MM.1S (cell line): ENCODE measurements at regions not wholly inside any gene's neighbourhood (a gene's known extent, or its start where the extent isn't known, plus 50 kb on each side); places are given as distances from the start of the nearest gene placed in this dataset.

Experiments used
- DNase-seq: peaks from one replicate; pipeline ENCODE4 v3.0.0-alpha.2; 2015
- H2AFZ ChIP-seq: fragments of 300-600 bp; sonication (generic); 2 replicates; pipeline ENCODE4 v1.6.0; 2016; ENCODE audit warnings: antibody characterized with exemption, low read length
- H3F3A ChIP-seq: fragments of 300-600 bp; sonication (generic); 2 replicates; pipeline ENCODE4 v1.6.1; 2016; ENCODE audit warnings: mild to moderate bottlenecking, antibody characterized with exemption, low read length, moderate library complexity, mixed read lengths; ENCODE audit not compliant: insufficient read depth
- H3K27ac ChIP-seq: fragments of 300-600 bp; sonication (generic); 2 replicates; pipeline ENCODE4 v1.5.1; 2016; ENCODE audit warnings: mild to moderate bottlenecking, low read length
- H3K27me3 ChIP-seq: fragments of 300-600 bp; sonication (generic); replicated peaks from 2 replicates; pipeline ENCODE4 v1.6.0; 2016; ENCODE audit warnings: low read length; ENCODE audit not compliant: insufficient read depth
- H3K36me3 ChIP-seq: fragments of 300-600 bp; sonication (generic); replicated peaks from 2 replicates; pipeline ENCODE4 v1.6.1; 2016; ENCODE audit warnings: mild to moderate bottlenecking, low read length, mixed read lengths; ENCODE audit not compliant: insufficient read depth
- H3K4me1 ChIP-seq: fragments of 300-600 bp; sonication (generic); 2 replicates; pipeline ENCODE4 v1.6.1; 2016; ENCODE audit warnings: low read length, mixed read lengths
- H3K4me2 ChIP-seq: fragments of 300-600 bp; sonication (generic); 2 replicates; pipeline ENCODE4 v1.6.0; 2016; ENCODE audit warnings: low read depth, low read length
- H3K4me3 ChIP-seq: fragments of 300-600 bp; sonication (generic); 2 replicates; pipeline ENCODE4 v1.5.1; 2016; ENCODE audit warnings: low read length, mixed read lengths
- H3K79me2 ChIP-seq: fragments of 300-600 bp; sonication (generic); 2 replicates; pipeline ENCODE4 v1.6.1; 2016; ENCODE audit warnings: mixed run types, low read length, mixed read lengths
- H3K9ac ChIP-seq: fragments of 300-600 bp; sonication (generic); 2 replicates; pipeline ENCODE4 v1.6.1; 2016; ENCODE audit warnings: low read length, mixed read lengths
- H3K9me2 ChIP-seq: fragments of 300-600 bp; sonication (generic); replicated peaks from 2 replicates; pipeline ENCODE4 v1.6.1; 2016; ENCODE audit warnings: mild to moderate bottlenecking, low read length, mixed read lengths; ENCODE audit not compliant: insufficient read depth
- H3K9me3 ChIP-seq: fragments of 300-600 bp; sonication (generic); replicated peaks from 2 replicates; pipeline ENCODE4 v1.6.1; 2016; ENCODE audit warnings: mild to moderate bottlenecking, low read length, mixed read lengths; ENCODE audit not compliant: insufficient read depth
- H4K20me1 ChIP-seq: fragments of 300-600 bp; sonication (generic); 2 replicates; pipeline ENCODE4 v1.6.1; 2016; ENCODE audit warnings: mild to moderate bottlenecking, low read length, moderate library complexity, mixed read lengths; ENCODE audit not compliant: insufficient read depth
- CTCF ChIP-seq: fragments of 300-600 bp; sonication (generic); IDR thresholded peaks from 2 replicates; pipeline ENCODE4 v1.5.1; 2016; ENCODE audit warnings: antibody characterized with exemption, low read length, mixed read lengths
- EZH2 ChIP-seq: fragments of 300-600 bp; sonication (generic); optimal IDR thresholded peaks from 2 replicates; pipeline ENCODE3; 2017; ENCODE audit warnings: low read depth, mild to moderate bottlenecking, antibody characterized with exemption, low read length, mixed read lengths
- EZH2phosphoT487 ChIP-seq: fragments of 300-600 bp; sonication (generic); IDR thresholded peaks from 2 replicates; pipeline ENCODE4 v1.6.1; 2018; ENCODE audit warnings: antibody characterized with exemption, low read length

- no peak for DNase-seq
- H3K4me3 ChIP-seq: no peak overlapping the region
- no peaks in the 10 kb centered on the region for H3K9me2 ChIP-seq
- H3K36me3 ChIP-seq: no peaks in the 10 kb centered on the region
- no peak overlapping the region for H3K9ac ChIP-seq
- H3K9me3 ChIP-seq: no peaks in the 10 kb centered on the region
- no peaks in the 10 kb centered on the region for H3K27me3 ChIP-seq
- no peaks in the 10 kb centered on the region for H3F3A ChIP-seq
- no peak overlapping the region for H2AFZ ChIP-seq
- H3K79me2 ChIP-seq: no peaks in the 10 kb centered on the region
- no peaks in the 10 kb centered on the region for H3K4me1 ChIP-seq
- TF ChIP-seq EZH2phosphoT487 (no peak), CTCF (no peak)
- no peaks in the 10 kb centered on the region for H4K20me1 ChIP-seq
- H3K27ac ChIP-seq: no peak overlapping the region
- H3K4me2 ChIP-seq: no peak overlapping the region
Measured at GRCh38 chr3:146895026-146895749, 290.0 kb upstream of the PLSCR5 start.

- H3K4me3 ChIP-seq: no peak overlapping the region
- H3K4me2 ChIP-seq: no peak overlapping the region
- no peak overlapping the region for H2AFZ ChIP-seq
- H4K20me1 ChIP-seq: no peaks in the 10 kb centered on the region
- no peaks in the 10 kb centered on the region for H3K27me3 ChIP-seq
- no peaks in the 10 kb centered on the region for H3K79me2 ChIP-seq
- no peak overlapping the region for H3K9ac ChIP-seq
- no peaks in the 10 kb centered on the region for H3K4me1 ChIP-seq
- no peaks in the 10 kb centered on the region for H3K9me3 ChIP-seq
- no peaks in the 10 kb centered on the region for H3F3A ChIP-seq
- no peaks in the 10 kb centered on the region for H3K36me3 ChIP-seq
- TF ChIP-seq EZH2: no peak
- no peaks in the 10 kb centered on the region for H3K9me2 ChIP-seq
- DNase-seq: no peak
- H3K27ac ChIP-seq: no peak overlapping the region
Measured at GRCh38 chr3:146894406-146894805, 289.3 kb upstream of the PLSCR5 start.

- H3F3A ChIP-seq: no peaks in the 10 kb centered on the region
- no peaks in the 10 kb centered on the region for H3K79me2 ChIP-seq
- H3K4me2 ChIP-seq: no peak overlapping the region
- H3K27ac ChIP-seq: no peak overlapping the region
- no peaks in the 10 kb centered on the region for H3K4me1 ChIP-seq
- TF ChIP-seq CTCF (no peak), EZH2phosphoT487 (no peak), EZH2 (no peak)
- H4K20me1 ChIP-seq: no peaks in the 10 kb centered on the region
- no peak overlapping the region for H3K9ac ChIP-seq
- no peaks in the 10 kb centered on the region for H3K36me3 ChIP-seq
- no peak overlapping the region for H2AFZ ChIP-seq
- no peak for DNase-seq
- no peaks in the 10 kb centered on the region for H3K27me3 ChIP-seq
- H3K9me2 ChIP-seq: no peaks in the 10 kb centered on the region
- H3K9me3 ChIP-seq: no peaks in the 10 kb centered on the region
- no peak overlapping the region for H3K4me3 ChIP-seq
Measured at GRCh38 chr3:146892041-146892440, 286.9 kb upstream of the PLSCR5 start.

GRCh38 chr3:146889626-146890025 lies 284.5 kb upstream of the PLSCR5 start:
- H3K27ac ChIP-seq: no peak overlapping the region
- H3K4me3 ChIP-seq: no peak overlapping the region
- no peak for TF ChIP-seq CTCF
- no peak for TF ChIP-seq EZH2phosphoT487
- no peak for TF ChIP-seq EZH2
- H3K9me2 ChIP-seq: no peaks in the 10 kb centered on the region
- H3K36me3 ChIP-seq: no peaks in the 10 kb centered on the region
- no peak overlapping the region for H2AFZ ChIP-seq
- no peak overlapping the region for H3K9ac ChIP-seq
- no peaks in the 10 kb centered on the region for H3K79me2 ChIP-seq
- H3K4me2 ChIP-seq: no peak overlapping the region
- DNase-seq: no peak
- no peaks in the 10 kb centered on the region for H3K27me3 ChIP-seq
- H3K4me1 ChIP-seq: no peaks in the 10 kb centered on the region
- no peaks in the 10 kb centered on the region for H3K9me3 ChIP-seq
- H4K20me1 ChIP-seq: no peaks in the 10 kb centered on the region
- H3F3A ChIP-seq: no peaks in the 10 kb centered on the region
